GM21515 (cell line): ENCODE measurements at regions not wholly inside any gene's neighbourhood (a gene's known extent, or its start where the extent isn't known, plus 50 kb on each side); places are given as distances from the start of the nearest gene placed in this dataset.

Experiments
- ATAC-seq: cut with Tn5 transposase; IDR thresholded peaks from one replicate; pipeline ENCODE4 v1.9.1; 2021; ENCODE audit not compliant: unreplicated experiment

DNA sequence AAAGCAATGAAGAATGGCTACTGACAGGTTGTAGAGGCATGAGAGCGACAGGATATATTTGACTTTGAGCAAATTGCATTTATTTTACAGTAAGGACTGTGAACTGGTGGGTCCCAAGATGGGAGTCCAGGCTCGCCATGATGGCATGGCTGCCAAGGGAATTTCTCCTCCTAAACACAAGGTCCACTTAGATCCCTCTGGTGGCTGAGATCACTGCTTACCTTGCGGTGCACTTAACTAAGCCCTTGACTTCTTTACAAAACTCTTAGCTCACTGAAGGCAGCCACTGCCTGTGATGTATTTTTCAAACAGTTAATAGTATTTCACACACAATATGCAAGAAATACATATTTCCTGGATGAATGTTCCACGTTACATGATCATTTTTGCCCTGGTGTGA is 50.3 kb upstream of the SORBS2 start:
- ATAC-seq: no peak

DNA sequence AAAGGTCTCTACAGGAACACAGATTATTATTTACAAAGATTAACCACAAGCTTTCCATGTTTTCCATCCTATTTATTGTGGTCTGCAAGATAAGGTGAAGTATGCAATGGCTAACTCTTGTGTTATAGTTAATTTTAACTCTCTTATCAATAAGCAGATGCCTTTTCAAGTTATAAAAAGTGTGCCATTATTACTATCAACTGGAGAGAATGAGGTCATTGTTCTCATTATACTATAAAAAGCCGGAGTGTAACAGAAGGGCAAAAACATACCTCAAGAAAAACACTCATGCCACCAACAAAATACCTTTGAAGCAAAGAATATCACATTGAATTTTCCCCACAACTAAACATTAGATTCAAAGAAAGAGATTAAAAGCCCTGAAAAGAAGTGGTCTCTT is 52.0 kb upstream of the SORBS2 start:
- ATAC-seq: no peak

DNA sequence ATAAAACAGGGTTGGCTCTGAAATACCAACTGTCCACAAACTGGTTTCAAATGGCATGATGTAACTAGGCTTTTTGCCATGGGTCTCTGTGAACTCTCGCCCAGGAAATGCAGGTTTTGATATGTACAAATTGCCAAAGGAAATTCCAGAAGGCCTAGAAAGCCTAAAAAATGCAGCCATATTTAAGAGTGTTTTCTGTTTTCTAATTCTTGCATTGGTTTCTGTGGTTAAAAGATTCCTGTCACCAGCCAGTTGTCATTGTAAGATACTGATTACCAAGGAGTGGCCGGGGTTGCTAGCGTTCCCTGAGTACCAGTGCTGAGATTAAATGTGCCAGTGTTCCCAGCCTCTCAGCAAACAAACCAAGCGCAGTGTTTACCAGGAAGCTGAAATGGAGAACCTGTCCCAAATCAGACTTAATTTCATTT is 53.9 kb upstream of the SORBS2 start:
- ATAC-seq: no peak

DNA sequence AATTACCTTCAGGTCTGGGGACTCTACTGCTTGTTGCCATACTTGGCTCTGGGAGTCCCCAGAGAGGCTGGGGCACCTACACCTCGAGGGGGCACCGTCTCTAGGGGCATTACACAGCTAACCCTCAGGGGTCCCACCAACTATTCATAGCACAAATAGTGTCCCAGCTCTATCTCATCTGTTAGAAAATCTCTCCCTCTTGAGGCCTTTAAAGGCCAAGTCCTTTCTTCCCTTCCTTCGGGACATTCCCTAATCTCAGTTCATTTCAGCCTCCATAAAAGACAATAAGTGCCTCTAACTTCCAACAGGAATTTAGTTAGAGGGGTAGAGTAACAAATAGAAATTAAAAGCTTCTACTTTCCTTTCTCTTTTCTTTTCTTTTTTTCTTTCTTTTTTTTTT is 55.8 kb upstream of the SORBS2 start:
- no peak for ATAC-seq

DNA sequence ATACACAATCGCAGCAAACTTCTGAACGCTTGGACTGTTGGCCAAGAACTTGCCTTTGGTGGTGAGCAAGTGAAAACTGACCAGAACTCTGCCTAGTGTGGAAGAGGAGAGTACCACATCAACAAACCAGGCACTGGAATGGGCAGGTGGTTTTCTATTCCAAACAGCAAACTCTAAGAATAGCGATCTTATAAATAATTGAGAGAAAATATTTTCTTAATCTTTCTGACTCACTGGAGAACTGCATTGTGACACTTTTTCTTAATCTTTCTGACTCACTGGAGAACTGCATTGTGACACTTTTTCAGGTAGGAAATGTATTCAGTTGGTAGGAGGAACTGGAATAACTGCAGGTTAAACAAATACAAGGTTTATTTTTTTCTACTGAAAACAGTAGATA is 57.0 kb upstream of the SORBS2 start:
- no peak for ATAC-seq

DNA sequence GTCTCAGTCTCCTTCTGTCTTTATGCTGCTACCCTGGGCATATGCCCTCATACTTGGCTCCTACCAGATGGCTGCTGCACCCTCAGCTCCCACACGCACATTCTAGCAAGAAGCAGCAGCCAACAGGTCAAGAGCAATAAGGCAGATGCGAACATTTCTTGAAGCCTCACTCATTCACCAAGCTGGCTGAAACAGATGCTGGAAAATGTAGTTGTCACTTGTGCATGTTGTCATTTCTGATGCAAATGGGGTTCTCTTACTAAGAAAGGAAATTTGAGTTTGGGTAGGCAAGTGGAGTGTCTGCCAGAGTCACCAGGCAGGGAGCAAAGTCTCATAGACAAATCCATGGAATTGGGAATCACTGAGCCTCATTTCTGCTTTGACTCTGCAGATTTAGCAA is 57.4 kb upstream of the SORBS2 start:
- no peak for ATAC-seq

DNA sequence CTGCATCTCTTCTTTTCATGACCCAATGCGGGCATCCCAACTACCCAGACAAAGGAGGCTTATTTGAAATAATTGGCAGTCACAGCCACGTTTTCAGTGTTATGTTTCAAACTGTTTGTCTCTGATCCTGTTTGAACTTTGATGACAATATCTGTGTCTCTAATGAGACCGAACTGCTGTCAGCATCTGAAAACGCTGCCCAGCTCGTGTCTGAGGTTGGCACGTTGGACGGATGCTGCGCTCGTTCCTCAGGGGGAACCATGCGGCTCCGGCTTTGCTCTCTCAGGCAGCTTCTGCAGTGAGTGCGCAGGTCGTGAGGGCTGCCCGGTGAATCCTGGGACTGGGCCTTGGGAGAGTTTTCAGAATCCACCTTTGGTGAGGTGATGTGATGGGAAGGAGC is 58.4 kb upstream of the SORBS2 start:
- no peak for ATAC-seq

DNA sequence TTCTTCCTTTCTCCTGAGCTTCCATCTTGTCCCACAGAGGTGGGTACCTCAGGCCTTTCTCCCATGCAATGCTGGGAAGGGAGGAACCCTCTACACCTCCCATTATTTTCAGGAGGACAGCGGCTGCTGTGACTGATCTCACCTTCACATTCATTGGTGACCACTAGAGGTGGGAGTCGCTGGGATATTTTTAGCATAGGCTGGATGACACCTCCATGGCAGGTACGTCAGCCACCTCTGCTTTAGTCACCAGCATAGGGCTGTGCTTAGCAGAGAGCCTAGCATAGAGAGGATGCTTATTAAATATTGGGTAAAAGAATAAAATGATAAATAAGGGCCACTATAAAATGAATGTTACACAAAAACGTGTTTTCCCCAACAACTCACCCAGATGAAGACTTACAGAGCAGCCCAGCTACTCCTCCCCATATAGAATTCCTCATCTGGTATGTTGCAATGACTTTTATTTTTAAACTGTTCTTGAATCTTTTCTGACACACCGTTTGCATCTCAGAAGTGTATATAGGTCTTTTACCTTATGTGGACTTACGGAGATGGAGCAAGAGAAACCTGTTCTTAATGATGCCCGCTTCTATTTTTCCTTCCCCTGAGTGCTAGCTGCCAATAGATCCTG is 60.9 kb upstream of the SORBS2 start:
- no peak for ATAC-seq

DNA sequence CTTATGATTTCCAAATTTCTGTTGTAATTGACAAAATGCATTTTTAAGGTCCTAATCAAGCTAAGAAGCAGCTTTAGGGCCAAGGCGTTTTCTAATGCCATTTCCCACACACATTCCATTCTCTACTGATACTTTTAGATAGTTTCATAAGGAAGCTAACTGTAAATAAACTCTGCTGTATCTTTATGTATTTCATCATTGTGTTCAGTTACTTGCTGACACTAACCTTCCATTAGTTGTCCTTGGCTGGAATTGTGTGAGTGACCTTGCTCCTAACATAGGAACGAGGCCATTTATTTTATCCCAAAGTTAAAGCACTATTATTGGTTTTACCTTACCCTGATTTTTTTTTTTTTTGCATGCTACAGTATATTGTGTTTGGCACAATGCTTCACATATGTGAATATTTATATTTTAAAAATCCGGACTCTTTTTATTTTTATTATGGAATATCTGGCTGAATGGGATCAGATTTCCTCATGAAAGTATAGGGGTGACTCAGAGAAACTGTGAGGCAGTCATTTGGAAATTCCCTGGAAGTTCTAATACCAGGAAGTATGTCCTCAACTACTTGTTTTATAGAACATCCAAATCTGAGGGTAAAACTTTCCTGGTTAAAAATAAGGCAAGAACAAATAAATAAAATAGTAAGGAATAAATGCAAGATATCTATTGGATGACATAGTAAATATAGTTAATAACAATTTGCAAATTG is 62.7 kb upstream of the SORBS2 start:
- ATAC-seq: no peak

DNA sequence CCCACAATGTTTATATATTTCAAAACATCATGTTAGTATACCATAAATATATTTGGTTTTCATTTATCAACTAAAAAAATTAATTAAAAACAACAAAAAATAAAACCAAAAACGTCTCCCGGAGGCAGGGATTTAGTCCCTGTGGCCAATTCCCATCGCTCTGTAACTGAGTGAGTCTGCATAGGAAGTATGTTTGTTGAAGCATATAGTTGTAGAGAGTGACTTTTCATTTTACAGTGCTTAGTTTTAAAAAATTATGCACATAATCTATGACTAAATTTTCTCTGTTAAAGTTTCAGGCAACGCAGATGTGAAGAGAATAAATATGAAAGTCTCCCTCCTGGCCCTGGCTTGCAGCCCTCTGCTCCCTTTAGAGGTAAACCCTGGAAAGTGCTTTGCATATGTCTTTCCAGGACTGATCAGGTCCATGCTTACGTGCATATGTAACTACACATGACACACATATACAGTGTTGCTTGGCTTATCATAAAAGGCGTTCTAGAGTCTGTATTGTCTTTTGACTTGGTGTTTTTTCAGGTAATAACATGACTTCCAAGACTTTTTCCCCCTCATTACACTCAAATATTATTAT is 63.4 kb upstream of the SORBS2 start:
- ATAC-seq: no peak

DNA sequence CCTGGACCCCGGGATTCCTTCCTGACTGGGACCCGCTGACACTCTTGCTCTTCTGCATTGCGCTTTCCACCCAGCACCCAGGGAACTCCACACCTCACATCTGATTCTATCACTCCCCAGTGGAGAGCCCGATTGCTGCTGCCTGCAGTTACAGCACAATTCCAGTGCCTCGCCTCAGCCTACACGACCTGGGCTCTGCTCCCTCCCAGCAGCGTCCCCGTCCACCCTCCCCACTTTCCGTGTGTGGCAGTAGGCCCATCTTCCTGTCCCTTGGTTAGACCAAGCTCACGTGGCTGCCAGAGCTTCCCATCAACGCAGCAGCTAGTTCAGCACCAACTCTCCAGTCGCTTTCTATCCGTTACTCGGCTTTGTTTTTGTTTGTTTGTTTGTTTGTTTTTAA is 66.6 kb upstream of the SORBS2 start:
- ATAC-seq: no peak

DNA sequence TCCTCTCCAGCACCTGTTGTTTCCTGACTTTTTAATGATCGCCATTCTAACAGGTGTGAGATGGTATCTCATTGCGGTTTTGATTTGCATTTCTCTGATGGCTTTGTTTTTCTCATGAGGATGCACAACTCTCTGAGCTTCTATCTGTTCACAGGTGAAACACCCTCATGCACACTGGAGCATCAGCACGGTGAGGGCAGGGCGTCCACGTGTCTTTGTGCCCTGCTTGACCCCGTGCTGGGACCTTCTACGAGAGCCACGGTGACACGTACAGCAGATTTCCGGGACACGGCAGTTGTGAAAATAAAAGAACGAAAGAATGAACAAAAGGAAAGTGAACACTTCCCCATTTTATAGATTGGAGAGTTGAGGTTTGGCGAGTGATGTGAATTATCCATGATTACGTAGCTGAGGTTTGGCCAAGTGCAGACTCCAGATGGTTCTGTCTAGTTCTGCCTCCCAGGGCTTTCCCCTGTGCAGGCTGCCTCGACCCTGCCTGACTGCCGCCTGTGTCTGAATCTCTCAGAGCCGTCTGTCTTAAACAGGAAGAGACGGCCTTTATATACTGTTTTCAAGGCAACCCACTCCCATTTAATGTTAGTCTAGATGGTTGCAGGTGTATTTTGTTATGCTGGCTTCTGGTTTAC is 67.8 kb upstream of the SORBS2 start:
- ATAC-seq: no peak

DNA sequence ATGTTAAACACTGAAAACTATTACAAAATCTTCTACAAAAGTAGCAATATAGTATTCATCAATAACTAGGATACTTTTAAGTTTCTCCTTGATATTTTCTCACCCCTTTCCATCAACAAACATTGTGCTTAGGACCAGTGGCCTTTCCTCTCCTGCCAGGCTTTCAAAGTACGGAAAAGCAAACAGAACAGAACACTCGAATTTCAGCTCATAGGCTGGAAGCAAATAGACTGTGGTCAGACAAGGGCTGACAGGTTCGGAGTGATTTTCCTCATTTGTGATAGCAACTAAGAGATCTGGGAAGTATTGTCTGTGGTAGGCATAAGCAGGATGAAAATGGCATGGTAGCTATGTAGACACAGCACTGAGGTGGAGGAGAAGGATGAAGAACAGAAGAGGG is 68.6 kb upstream of the SORBS2 start:
- ATAC-seq: no peak

DNA sequence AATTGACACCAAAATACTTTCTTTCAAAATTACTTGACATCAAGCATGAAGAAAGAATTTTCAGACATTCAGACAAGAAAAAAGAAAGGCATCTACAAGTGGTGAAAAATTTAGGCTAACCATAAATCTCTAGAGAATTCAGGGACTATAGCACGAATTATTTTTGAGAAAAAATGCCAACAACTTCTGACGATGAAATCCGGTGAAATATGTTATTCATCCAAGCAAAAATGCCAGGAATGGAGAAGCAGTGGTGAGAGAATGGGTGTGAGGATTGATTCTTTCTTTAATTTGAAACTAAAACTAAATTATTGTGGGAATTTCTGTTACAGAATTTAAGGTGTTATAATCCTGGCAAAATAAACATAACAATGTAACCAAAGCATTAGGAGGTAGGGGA is 69.4 kb upstream of the SORBS2 start:
- no peak for ATAC-seq

DNA sequence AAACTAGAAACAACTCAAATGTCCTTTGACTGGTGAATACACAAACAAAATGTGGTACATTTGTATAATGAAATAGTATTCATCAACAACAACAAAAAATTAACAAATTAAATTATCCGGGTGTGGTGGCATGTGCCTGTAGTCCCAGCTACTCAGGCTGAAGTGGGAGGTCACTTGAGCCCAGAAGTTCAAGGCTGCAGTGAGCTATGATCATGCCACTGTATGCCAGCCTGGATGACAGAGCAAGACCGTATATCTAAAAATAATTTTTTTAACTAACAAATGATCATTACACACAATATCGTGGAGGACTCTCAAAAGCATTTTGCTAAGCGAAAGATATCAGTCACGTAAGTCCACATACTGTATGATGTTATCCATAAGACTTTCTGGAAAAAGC is 71.6 kb upstream of the SORBS2 start:
- no peak for ATAC-seq

DNA sequence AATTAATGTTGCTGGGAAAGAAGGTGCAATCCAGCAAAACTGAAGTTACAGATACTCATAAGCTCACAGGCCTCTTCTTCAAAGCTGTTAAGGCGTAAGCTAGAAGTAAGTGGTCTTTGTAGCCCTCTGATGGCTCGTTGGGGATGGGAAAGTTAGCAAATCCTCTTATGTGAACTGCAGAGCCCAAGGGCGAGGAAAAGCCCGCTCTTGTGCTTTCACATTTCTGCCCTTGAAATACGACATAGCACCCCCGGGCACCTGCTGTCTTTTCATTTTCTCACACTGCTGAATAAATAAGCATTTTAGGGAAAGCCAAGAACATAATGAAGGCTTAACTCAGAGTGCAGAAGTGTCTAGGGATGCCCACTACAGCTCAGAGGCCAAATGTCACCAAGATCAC is 73.1 kb upstream of the SORBS2 start:
- ATAC-seq: no peak

DNA sequence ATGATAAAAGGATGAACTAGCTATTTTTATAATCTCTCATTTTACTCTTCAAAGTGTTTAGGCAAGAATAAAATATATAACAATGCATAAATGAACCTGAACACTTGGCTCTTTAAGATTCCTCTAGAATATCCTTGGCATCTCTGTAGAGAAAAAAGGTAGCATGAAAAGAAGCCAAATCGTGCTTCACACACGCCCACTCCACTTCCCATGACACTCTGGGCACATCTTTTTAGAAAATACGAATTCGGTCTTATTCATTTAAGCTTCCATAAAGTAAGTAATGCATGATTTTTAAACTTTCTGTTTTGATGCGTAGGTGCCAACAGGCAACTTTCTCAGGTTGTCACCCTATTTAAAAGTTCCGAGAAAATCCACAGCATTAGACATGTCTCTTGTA is 73.6 kb upstream of the SORBS2 start:
- no peak for ATAC-seq

DNA sequence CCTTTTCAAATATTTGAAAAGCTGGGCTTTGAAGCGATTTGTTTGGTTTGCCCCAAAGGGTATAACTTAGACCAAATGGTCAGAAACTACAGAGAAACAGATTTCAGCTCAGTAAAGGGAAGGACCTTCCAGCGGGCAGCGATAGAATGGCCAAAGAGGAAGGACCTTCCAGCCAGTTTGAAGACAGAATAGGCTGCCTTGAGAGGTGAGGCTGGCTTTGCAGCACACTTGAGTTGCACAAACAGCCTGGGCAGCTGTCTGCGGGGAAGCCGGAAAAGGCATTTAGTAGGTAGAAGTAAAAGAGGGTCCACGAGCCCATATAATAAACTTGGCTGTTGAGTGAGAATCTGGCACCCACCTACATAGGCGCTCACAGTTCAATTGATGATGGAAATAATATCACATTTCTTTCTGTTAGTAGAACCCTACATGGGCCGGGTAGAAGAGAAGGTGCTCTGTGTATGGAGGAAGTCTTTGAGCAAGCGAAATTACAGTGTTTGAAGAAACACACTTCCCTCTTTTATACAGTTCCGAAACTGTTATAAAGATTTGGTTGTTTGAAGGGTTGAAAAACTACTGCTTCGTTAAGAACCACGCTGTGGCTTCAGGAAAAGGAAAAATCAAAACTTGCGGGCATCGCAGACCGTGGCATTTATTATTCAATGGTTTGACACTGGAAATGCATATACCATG is 75.0 kb upstream of the SORBS2 start:
- ATAC-seq: peak; percentile 63

DNA sequence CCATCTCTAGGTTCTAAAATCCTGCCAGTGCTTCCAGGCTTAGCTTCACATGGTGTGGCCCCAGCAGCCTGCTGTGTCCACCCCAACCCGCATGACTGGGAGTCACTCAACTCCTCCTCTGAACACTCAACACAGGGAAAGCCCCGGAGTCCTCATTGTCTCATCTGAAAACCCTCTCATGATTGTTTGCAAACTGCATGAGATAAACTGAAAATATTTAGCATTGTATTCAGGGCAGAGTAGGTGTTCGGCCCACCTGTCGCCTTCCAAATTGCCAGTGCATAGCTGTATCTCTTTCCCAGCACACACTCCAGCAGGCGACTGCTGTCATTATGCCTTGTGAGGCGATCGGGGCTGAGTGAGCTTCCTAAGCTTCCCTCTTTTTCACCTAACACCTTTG is 76.7 kb upstream of the SORBS2 start:
- ATAC-seq: no peak

DNA sequence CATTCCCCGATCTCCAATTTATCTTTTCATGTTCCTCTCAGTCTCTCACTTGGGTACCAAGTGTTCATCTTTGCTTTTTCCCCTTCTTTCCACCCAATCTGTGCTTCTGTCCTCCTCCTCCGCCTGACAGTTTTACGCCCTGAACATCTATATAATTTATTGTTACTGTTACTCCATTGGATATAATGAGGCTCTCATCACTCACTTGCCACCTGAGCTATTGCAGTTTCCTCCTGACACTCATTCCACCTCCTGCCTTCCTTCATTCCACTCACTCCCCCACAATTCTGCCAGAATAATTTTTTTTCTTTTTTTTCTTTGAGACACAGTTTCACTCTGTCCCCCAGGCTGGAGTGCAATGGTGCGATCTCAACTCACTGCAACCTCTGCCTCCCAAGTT is 77.6 kb upstream of the SORBS2 start:
- ATAC-seq: no peak

DNA sequence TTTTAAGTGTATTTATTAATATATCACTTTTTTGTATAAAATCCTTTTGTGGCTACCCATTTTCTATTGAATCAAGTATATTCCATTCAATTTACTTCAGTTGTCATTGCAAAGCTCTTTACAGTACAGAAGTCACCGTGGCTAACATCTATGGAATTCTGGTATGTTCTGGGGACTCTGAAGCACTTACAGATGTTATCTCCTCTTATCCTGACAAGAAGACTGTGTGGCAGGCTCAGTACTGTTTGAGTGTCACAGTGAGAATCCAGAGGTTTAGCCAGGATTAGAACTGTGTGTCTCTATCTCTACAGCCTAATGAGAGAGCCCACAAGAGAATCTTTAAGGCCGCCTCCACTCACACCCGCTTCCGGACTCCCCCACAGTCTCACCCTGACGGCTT is 78.2 kb upstream of the SORBS2 start:
- no peak for ATAC-seq

DNA sequence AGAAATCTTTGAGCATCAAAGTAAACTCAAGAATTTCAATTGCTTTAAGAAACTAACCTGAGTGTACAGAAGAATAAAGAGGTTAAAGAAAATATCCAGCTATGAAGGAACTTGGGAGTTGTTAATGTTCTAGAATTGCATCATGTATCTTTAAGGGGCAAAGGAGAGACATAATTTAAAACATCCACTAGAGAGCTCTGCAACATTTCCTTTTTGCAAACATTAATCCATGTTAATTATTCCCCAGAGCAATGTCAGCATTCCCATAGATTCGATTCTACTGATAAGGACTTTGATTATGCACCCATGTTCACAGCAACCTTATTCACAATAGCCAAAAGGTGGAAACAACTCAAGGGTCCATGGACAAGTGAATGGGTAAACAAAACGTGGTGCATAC is 80.2 kb upstream of the SORBS2 start:
- no peak for ATAC-seq
